ACC112 (cell line): ENCODE measurements at regions not wholly inside any gene's neighbourhood (a gene's known extent, or its start where the extent isn't known, plus 50 kb on each side); places are given as distances from the start of the nearest gene placed in this dataset.

Experiments
- H2AFZ ChIP-seq: fragments of 200-600 bp; sonication (generic); one replicate; pipeline ENCODE4 v1.6.0; 2017; ENCODE audit warnings: antibody characterized with exemption, low read length; ENCODE audit not compliant: unreplicated experiment
- H3K27ac ChIP-seq: fragments of 200-600 bp; sonication (generic); 2 replicates; pipeline ENCODE4 v1.5.1; 2014; ENCODE audit warnings: low read depth, mild to moderate bottlenecking, antibody characterized with exemption, low read length, moderate library complexity
- H3K27me3 ChIP-seq: fragments of 200-600 bp; sonication (generic); 2 replicates; pipeline ENCODE4 v1.6.1; 2014; ENCODE audit warnings: mild to moderate bottlenecking, antibody characterized with exemption, low read length, moderate library complexity, mixed read lengths; ENCODE audit not compliant: insufficient read depth
- H3K36me3 ChIP-seq: fragments of 200-600 bp; sonication (generic); 2 replicates; pipeline ENCODE4 v1.6.1; 2016; ENCODE audit warnings: mild to moderate bottlenecking, antibody characterized with exemption, low read length, moderate library complexity, mixed read lengths; ENCODE audit not compliant: insufficient read depth
- H3K4me1 ChIP-seq: fragments of 200-600 bp; sonication (generic); one replicate; pipeline ENCODE4 v1.6.1; 2016; ENCODE audit warnings: low read length, mixed read lengths; ENCODE audit not compliant: insufficient read depth, unreplicated experiment, control insufficient read depth
- H3K4me3 ChIP-seq: fragments of 200-600 bp; sonication (generic); 2 replicates; pipeline ENCODE4 v1.5.1; 2014; ENCODE audit warnings: mild to moderate bottlenecking, low read depth, low read length
- H3K79me2 ChIP-seq: fragments of 200-600 bp; sonication (generic); one replicate; pipeline ENCODE4 v1.6.0; 2016; ENCODE audit warnings: low read length; ENCODE audit not compliant: control insufficient read depth, unreplicated experiment, insufficient read depth

DNA sequence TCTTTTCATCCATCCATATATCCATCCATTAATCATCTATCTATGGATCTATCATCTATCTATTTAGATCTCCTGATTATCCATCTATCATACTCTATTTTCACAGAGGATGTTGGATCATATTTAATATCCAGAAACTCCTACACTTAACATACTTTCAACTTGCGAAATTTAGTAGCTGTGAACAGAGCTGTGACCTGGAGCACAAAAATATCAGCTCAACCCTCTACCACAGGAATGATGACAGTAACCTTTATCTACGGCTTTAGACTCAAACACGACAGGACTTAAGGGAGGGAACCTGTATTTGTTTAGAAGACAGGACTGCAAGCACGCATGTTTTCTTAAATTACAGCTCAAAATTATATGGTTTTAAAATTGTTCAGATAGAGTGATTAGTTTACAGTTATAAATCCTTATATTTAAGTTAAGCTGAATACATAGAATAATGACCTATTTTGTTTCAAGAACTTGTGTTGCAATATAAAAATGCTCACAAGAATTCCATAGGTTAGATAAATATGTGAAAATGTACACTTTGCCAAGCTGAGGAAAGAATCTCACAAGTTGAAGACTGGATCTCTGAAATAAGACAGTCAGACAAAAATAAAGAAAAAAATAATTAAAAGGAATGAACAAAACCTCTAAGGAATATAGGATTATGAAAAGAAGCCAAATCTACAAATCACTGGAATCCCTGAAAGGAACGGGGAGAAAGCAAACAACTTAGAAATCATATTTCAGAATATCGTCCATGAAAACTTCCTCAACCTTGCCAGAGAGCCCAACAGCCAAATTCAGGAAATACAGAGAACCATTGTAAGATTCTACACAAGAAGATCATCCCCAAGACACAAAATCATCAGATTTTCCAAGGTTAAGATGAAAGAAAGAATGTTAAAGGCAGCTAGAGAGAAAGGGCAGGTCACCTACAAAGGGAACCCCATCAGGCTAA is 142.0 kb downstream of the COL6A3 start:
- H3K79me2 ChIP-seq, result no peaks in the 10 kb centered on the region
- no peak overlapping the region for H3K4me3 ChIP-seq
- H3K27me3 ChIP-seq, result no peaks in the 10 kb centered on the region
- no peak overlapping the region for H3K27ac ChIP-seq
- no peak overlapping the region for H2AFZ ChIP-seq
- no peaks in the 10 kb centered on the region for H3K36me3 ChIP-seq
- no peaks in the 10 kb centered on the region for H3K4me1 ChIP-seq
